ENCODE measurements at regions not wholly inside any gene's neighbourhood (a gene's known extent, or its start where the extent isn't known, plus 50 kb on each side); places are given as distances from the start of the nearest gene placed in this dataset.
A peak's percentile ranks its signal among the peaks of the same experiment; 100 is the strongest.

GRCh38 chr17:53101706-53102105 is 721.0 kb upstream of the KIF2B start:
- no TSS peak for BruUV-seq (replicated peaks)
- Histone ChIP-seq H3K4me3 (ENCODE audit: low read depth, low read length, poor library complexity, severe bottlenecking) (no peak overlapping the region), H3K9me3 (ENCODE audit: low read depth, low read length, poor library complexity, severe bottlenecking) (no peaks in the 10 kb centered on the region), H3K4me1 (ENCODE audit: insufficient read depth, low read length, poor library complexity, severe bottlenecking) (no peaks in the 10 kb centered on the region), H3K27ac (ENCODE audit: low read depth, low read length, poor library complexity, severe bottlenecking) (no peak overlapping the region), H3K36me3 (ENCODE audit: insufficient read depth, low read length, poor library complexity, severe bottlenecking) (no peaks in the 10 kb centered on the region), H3K27me3 (replicated peaks; ENCODE audit: insufficient read depth, low read depth, low read length, poor library complexity) (no peaks in the 10 kb centered on the region)
- intact Hi-C loops (cut with micrococcal nuclease; ENCODE audit: unreplicated experiment): no loop called here
- ChIA-PET POLR2A (ENCODE audit: low non-redundant PET) (no interaction called here), CTCF (no interaction called here)
- DNase-seq (ENCODE audit: low spot score): no peak
- TF ChIP-seq, protein P1, sequence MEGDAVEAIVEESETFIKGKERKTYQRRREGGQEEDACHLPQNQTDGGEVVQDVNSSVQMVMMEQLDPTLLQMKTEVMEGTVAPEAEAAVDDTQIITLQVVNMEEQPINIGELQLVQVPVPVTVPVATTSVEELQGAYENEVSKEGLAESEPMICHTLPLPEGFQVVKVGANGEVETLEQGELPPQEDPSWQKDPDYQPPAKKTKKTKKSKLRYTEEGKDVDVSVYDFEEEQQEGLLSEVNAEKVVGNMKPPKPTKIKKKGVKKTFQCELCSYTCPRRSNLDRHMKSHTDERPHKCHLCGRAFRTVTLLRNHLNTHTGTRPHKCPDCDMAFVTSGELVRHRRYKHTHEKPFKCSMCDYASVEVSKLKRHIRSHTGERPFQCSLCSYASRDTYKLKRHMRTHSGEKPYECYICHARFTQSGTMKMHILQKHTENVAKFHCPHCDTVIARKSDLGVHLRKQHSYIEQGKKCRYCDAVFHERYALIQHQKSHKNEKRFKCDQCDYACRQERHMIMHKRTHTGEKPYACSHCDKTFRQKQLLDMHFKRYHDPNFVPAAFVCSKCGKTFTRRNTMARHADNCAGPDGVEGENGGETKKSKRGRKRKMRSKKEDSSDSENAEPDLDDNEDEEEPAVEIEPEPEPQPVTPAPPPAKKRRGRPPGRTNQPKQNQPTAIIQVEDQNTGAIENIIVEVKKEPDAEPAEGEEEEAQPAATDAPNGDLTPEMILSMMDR (conservative IDR thresholded peaks at IDR 0.05; ENCODE audit: low read depth, low read length): no peak
- no peak for TF ChIP-seq EZH2 (IDR thresholded peaks at IDR 0.05; ENCODE audit: borderline replicate concordance, low read depth, low read length, poor library complexity, severe bottlenecking)

DNA sequence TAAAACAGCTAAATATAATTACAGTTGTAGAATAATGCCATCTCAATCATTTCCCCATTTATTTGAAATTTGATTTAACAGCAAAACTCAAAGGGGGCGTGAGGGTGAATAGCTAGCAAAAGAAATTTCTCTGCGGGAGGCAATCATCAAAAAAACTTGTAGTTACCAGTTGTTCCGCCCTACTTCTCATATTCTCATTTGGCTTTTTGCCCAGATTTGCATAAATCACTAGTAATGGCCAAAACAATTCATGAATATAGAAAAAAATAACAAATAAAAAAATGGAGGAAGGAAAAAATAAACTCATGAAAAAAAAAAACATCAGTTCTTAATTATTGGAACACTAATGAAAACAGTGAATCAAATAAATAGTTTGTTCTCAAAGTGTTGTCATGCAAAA is 722.6 kb upstream of the KIF2B start:
- Histone ChIP-seq H3K4me1 (ENCODE audit: insufficient read depth, low read length, poor library complexity, severe bottlenecking) (no peaks in the 10 kb centered on the region), H3K9me3 (ENCODE audit: low read depth, low read length, poor library complexity, severe bottlenecking) (no peaks in the 10 kb centered on the region), H3K27ac (ENCODE audit: low read depth, low read length, poor library complexity, severe bottlenecking) (no peak overlapping the region), H3K27me3 (replicated peaks; ENCODE audit: insufficient read depth, low read depth, low read length, poor library complexity) (no peaks in the 10 kb centered on the region), H3K36me3 (ENCODE audit: insufficient read depth, low read length, poor library complexity, severe bottlenecking) (no peaks in the 10 kb centered on the region), H3K4me3 (ENCODE audit: low read depth, low read length, poor library complexity, severe bottlenecking) (no peak overlapping the region)
- POLR2A ChIA-PET (ENCODE audit: low non-redundant PET): no interaction called here
- no TSS peak for BruUV-seq (replicated peaks)
- CTCF ChIA-PET: no interaction called here
- TF ChIP-seq, protein P1 (conservative IDR thresholded peaks at IDR 0.05; ENCODE audit: low read depth, low read length): no peak
- no peak for TF ChIP-seq EZH2 (IDR thresholded peaks at IDR 0.05; ENCODE audit: borderline replicate concordance, low read depth, low read length, poor library complexity, severe bottlenecking)
- peak; percentile 18 for DNase-seq (ENCODE audit: low spot score)
- intact Hi-C loops (cut with micrococcal nuclease; ENCODE audit: unreplicated experiment): no loop called here

GRCh38 chr17:53093391-53093790 is 729.3 kb upstream of the KIF2B start:
- TF ChIP-seq EZH2 (IDR thresholded peaks at IDR 0.05; ENCODE audit: borderline replicate concordance, low read depth, low read length, poor library complexity, severe bottlenecking): no peak
- TF ChIP-seq, protein P1 (conservative IDR thresholded peaks at IDR 0.05; ENCODE audit: low read depth, low read length): no peak
- ChIA-PET CTCF (no interaction called here), POLR2A (ENCODE audit: low non-redundant PET) (no interaction called here)
- no peaks in the 10 kb centered on the region for H3K27me3 ChIP-seq (replicated peaks; ENCODE audit: insufficient read depth, low read depth, low read length, poor library complexity)
- no TSS peak for BruUV-seq (replicated peaks)
- no peak overlapping the region for H3K27ac ChIP-seq (ENCODE audit: low read depth, low read length, poor library complexity, severe bottlenecking)
- no peaks in the 10 kb centered on the region for H3K36me3 ChIP-seq (ENCODE audit: insufficient read depth, low read length, poor library complexity, severe bottlenecking)
- no peak for DNase-seq (ENCODE audit: low spot score)
- intact Hi-C loops (cut with micrococcal nuclease; ENCODE audit: unreplicated experiment): no loop called here
- no peaks in the 10 kb centered on the region for H3K4me1 ChIP-seq (ENCODE audit: insufficient read depth, low read length, poor library complexity, severe bottlenecking)
- H3K4me3 ChIP-seq (ENCODE audit: low read depth, low read length, poor library complexity, severe bottlenecking): no peak overlapping the region
- no peaks in the 10 kb centered on the region for H3K9me3 ChIP-seq (ENCODE audit: low read depth, low read length, poor library complexity, severe bottlenecking)

Data from A673 (cell line).